ENCODE measurements at regions not wholly inside any gene's neighbourhood (a gene's known extent, or its start where the extent isn't known, plus 50 kb on each side); places are given as distances from the start of the nearest gene placed in this dataset.
A peak's percentile ranks its signal among the peaks of the same experiment; 100 is the strongest.

- Mint-ChIP-seq H3K4me1 (peaks cover 15% of the 10 kb centered on the region), H3K9me3 (no peaks in the 10 kb centered on the region), H3K36me3 (no peaks in the 10 kb centered on the region), H3K27me3 (ENCODE audit: insufficient read depth, low read depth) (peaks cover 1% of the 10 kb centered on the region), H3K27ac (no peak overlapping the region), H3K4me3 (no peak overlapping the region)
- H4K20me1 ChIP-seq (ENCODE audit: low read depth), result no peaks in the 10 kb centered on the region
- no peak overlapping the region for H3K27ac ChIP-seq
- peak; percentile 27 for DNase-seq (ENCODE audit: low spot score)
- H3F3A ChIP-seq (ENCODE audit: low read depth), result no peaks in the 10 kb centered on the region
- no peak overlapping the region for H3K4me3 ChIP-seq
- no peaks in the 10 kb centered on the region for H3K27me3 ChIP-seq
- no peak overlapping the region for H2AFZ ChIP-seq (replicated peaks)
- no peaks in the 10 kb centered on the region for H3K36me3 ChIP-seq
- H3K9ac ChIP-seq, result no peak overlapping the region
- H3K4me2 ChIP-seq, result no peak overlapping the region
- H3K4me1 ChIP-seq, result no peaks in the 10 kb centered on the region
- TF ChIP-seq EZH2phosphoT487 (IDR thresholded peaks at IDR 0.05) (no peak), EZH2 (IDR thresholded peaks at IDR 0.05) (no peak), CTCF (IDR thresholded peaks at IDR 0.05) (peak; percentile 61)
- H3K9me3 ChIP-seq (ENCODE audit: low read depth), result peaks cover 3% of the 10 kb centered on the region
- no peaks in the 10 kb centered on the region for H3K79me2 ChIP-seq (ENCODE audit: low read depth)
Observed at GRCh38 chr7:95684037-95684436, 87.7 kb upstream of the PDK4 start.

GRCh38 chr7:95682913-95683312, 86.6 kb upstream of the PDK4 start:
- H3K9me3 Mint-ChIP-seq, result no peaks in the 10 kb centered on the region
- H2AFZ ChIP-seq (replicated peaks), result no peak overlapping the region

GRCh38 chr7:95676691-95677090, 80.4 kb upstream of the PDK4 start:
- Histone ChIP-seq H3K4me3 (no peak overlapping the region), H2AFZ (replicated peaks) (no peak overlapping the region), H3K36me3 (no peaks in the 10 kb centered on the region), H4K20me1 (ENCODE audit: low read depth) (no peaks in the 10 kb centered on the region), H3K27ac (no peak overlapping the region), H3K9me3 (ENCODE audit: low read depth) (peaks cover 3% of the 10 kb centered on the region), H3K79me2 (ENCODE audit: low read depth) (no peaks in the 10 kb centered on the region), H3F3A (ENCODE audit: low read depth) (no peaks in the 10 kb centered on the region), H3K27me3 (no peaks in the 10 kb centered on the region), H3K4me1 (no peaks in the 10 kb centered on the region), H3K4me2 (no peak overlapping the region), H3K9ac (no peak overlapping the region)
- peaks cover 2% of the 10 kb centered on the region for H3K27me3 Mint-ChIP-seq (ENCODE audit: insufficient read depth, low read depth)
- H3K4me3 Mint-ChIP-seq, result no peak overlapping the region
- DNase-seq (ENCODE audit: low spot score), result no peak
- no peaks in the 10 kb centered on the region for H3K9me3 Mint-ChIP-seq
- no peak for TF ChIP-seq EZH2 (IDR thresholded peaks at IDR 0.05)
- no peak for TF ChIP-seq EZH2phosphoT487 (IDR thresholded peaks at IDR 0.05)
- TF ChIP-seq CTCF (IDR thresholded peaks at IDR 0.05), result no peak
- no peak overlapping the region for H3K27ac Mint-ChIP-seq
- H3K36me3 Mint-ChIP-seq, result no peaks in the 10 kb centered on the region
- no peaks in the 10 kb centered on the region for H3K4me1 Mint-ChIP-seq

More at GRCh38 chr7:95682913-95683312, 86.6 kb upstream of the PDK4 start:
- H3K36me3 ChIP-seq, result no peaks in the 10 kb centered on the region
- H3K4me2 ChIP-seq, result no peak overlapping the region
- peaks cover 3% of the 10 kb centered on the region for H3K9me3 ChIP-seq (ENCODE audit: low read depth)
- H3K36me3 Mint-ChIP-seq, result no peaks in the 10 kb centered on the region
- no peaks in the 10 kb centered on the region for H3F3A ChIP-seq (ENCODE audit: low read depth)
- no peaks in the 10 kb centered on the region for H3K27me3 ChIP-seq
- no peaks in the 10 kb centered on the region for H3K4me1 ChIP-seq
- H3K9ac ChIP-seq, result no peak overlapping the region
- no peaks in the 10 kb centered on the region for H3K27me3 Mint-ChIP-seq (ENCODE audit: insufficient read depth, low read depth)
- H3K4me3 Mint-ChIP-seq, result no peak overlapping the region
- no peaks in the 10 kb centered on the region for H3K79me2 ChIP-seq (ENCODE audit: low read depth)
- no peak for TF ChIP-seq CTCF (IDR thresholded peaks at IDR 0.05)
- H4K20me1 ChIP-seq (ENCODE audit: low read depth), result no peaks in the 10 kb centered on the region
- no peak for DNase-seq (ENCODE audit: low spot score)
- peaks cover 13% of the 10 kb centered on the region for H3K4me1 Mint-ChIP-seq
- no peak overlapping the region for H3K4me3 ChIP-seq
- no peak overlapping the region for H3K27ac Mint-ChIP-seq
- no peak overlapping the region for H3K27ac ChIP-seq

- Mint-ChIP-seq H3K27me3 (ENCODE audit: insufficient read depth, low read depth) (peaks cover 2% of the 10 kb centered on the region), H3K36me3 (no peaks in the 10 kb centered on the region), H3K9me3 (no peaks in the 10 kb centered on the region), H3K4me3 (no peak overlapping the region), H3K27ac (no peak overlapping the region), H3K4me1 (no peaks in the 10 kb centered on the region)
- no peak for TF ChIP-seq CTCF (IDR thresholded peaks at IDR 0.05)
- TF ChIP-seq EZH2phosphoT487 (IDR thresholded peaks at IDR 0.05), result no peak
- no peak for TF ChIP-seq EZH2 (IDR thresholded peaks at IDR 0.05)
- Histone ChIP-seq H3K4me1 (no peaks in the 10 kb centered on the region), H4K20me1 (ENCODE audit: low read depth) (no peaks in the 10 kb centered on the region), H3K9me3 (ENCODE audit: low read depth) (peaks cover 3% of the 10 kb centered on the region), H2AFZ (replicated peaks) (no peak overlapping the region), H3K4me2 (no peak overlapping the region), H3K27ac (no peak overlapping the region), H3K4me3 (no peak overlapping the region), H3K79me2 (ENCODE audit: low read depth) (no peaks in the 10 kb centered on the region), H3F3A (ENCODE audit: low read depth) (no peaks in the 10 kb centered on the region), H3K36me3 (no peaks in the 10 kb centered on the region), H3K9ac (no peak overlapping the region), H3K27me3 (no peaks in the 10 kb centered on the region)
- DNase-seq (ENCODE audit: low spot score), result no peak
Observed at GRCh38 chr7:95675632-95676031, 79.3 kb upstream of the PDK4 start.
